ENCODE measurements at regions not wholly inside any gene's neighbourhood (a gene's known extent, or its start where the extent isn't known, plus 50 kb on each side); places are given as distances from the start of the nearest gene placed in this dataset.

- no peak for TF ChIP-seq CTCF (IDR thresholded peaks at IDR 0.05)
- no peak for TF ChIP-seq POLR2A (IDR thresholded peaks at IDR 0.05)
These were observed 285.3 kb downstream of the GRB14 start for GRCh38 chr2:164335947-164336346.
